PC-3 (cell line): ENCODE measurements at regions not wholly inside any gene's neighbourhood (a gene's known extent, or its start where the extent isn't known, plus 50 kb on each side); places are given as distances from the start of the nearest gene placed in this dataset.

Source experiments
- CTCF ChIP-seq: fragments of 300-600 bp; sonication (generic); conservative IDR thresholded peaks from 2 replicates; pipeline ENCODE4 v1.5.1; 2017; ENCODE audit warnings: antibody characterized with exemption, low read depth, mild to moderate bottlenecking, low read length
- EZH2 ChIP-seq: fragments of 300-600 bp; sonication (generic); IDR thresholded peaks from one replicate; pipeline ENCODE4 v1.6.1; 2017; ENCODE audit warnings: antibody characterized with exemption, mild to moderate bottlenecking, low read length; ENCODE audit not compliant: unreplicated experiment
- EZH2phosphoT487 ChIP-seq: fragments of 300-600 bp; sonication (generic); IDR thresholded peaks from 2 replicates; pipeline ENCODE4 v1.6.1; 2018; ENCODE audit warnings: mild to moderate bottlenecking, antibody characterized with exemption, low read length, borderline replicate concordance

DNA sequence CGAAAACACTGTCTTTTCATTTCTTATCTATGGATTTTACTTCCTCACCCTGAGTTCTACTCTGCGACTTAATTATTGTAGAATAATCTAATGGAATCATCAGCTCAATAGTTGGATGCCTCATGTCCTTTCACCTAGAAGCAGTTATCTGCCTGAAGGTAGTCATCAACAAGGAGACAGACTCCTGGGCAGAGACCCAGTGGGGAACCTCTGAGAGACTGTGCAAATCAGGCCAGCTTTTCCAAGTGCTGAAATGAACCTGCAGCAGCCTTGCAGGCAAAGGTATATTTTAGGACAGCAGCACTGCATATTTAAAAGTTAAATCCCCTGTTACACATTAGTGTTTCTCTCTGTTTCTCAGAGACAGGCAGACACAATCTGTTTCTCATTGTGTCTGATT, 99.7 kb upstream of the STMND1 start:
- TF ChIP-seq CTCF (no peak), EZH2phosphoT487 (no peak), EZH2 (no peak)
